ENCODE measurements at regions not wholly inside any gene's neighbourhood (a gene's known extent, or its start where the extent isn't known, plus 50 kb on each side); places are given as distances from the start of the nearest gene placed in this dataset.

- Histone ChIP-seq H3K79me2 (ENCODE audit: control insufficient read depth, low read length) (no peaks in the 10 kb centered on the region), H3K4me1 (ENCODE audit: control insufficient read depth, low read length) (no peaks in the 10 kb centered on the region), H3K4me3 (ENCODE audit: low read length) (no peak overlapping the region), H4K20me1 (ENCODE audit: control insufficient read depth, insufficient read depth, low read depth, low read length) (no peaks in the 10 kb centered on the region), H3K27ac (ENCODE audit: low read depth, low read length) (no peak overlapping the region), H3K4me2 (ENCODE audit: low read length) (no peak overlapping the region), H3K9me3 (ENCODE audit: control insufficient read depth, insufficient read depth, low read length) (no peaks in the 10 kb centered on the region), H3F3A (ENCODE audit: control insufficient read depth, insufficient read depth) (no peaks in the 10 kb centered on the region), H3K9me2 (replicated peaks; ENCODE audit: control insufficient read depth, low read length) (no peaks in the 10 kb centered on the region; the same call in 1 of the 2 replicates), H3K27me3 (ENCODE audit: control insufficient read depth, low read length) (no peaks in the 10 kb centered on the region), H3K36me3 (ENCODE audit: control insufficient read depth, low read length) (no peaks in the 10 kb centered on the region)
- TF ChIP-seq, protein P1, sequence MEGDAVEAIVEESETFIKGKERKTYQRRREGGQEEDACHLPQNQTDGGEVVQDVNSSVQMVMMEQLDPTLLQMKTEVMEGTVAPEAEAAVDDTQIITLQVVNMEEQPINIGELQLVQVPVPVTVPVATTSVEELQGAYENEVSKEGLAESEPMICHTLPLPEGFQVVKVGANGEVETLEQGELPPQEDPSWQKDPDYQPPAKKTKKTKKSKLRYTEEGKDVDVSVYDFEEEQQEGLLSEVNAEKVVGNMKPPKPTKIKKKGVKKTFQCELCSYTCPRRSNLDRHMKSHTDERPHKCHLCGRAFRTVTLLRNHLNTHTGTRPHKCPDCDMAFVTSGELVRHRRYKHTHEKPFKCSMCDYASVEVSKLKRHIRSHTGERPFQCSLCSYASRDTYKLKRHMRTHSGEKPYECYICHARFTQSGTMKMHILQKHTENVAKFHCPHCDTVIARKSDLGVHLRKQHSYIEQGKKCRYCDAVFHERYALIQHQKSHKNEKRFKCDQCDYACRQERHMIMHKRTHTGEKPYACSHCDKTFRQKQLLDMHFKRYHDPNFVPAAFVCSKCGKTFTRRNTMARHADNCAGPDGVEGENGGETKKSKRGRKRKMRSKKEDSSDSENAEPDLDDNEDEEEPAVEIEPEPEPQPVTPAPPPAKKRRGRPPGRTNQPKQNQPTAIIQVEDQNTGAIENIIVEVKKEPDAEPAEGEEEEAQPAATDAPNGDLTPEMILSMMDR (IDR thresholded peaks at IDR 0.05; ENCODE audit: low read depth, low read length, poor library complexity, severe bottlenecking), result no peak
- no peak for TF ChIP-seq EZH2phosphoT487 (IDR thresholded peaks at IDR 0.05; ENCODE audit: borderline replicate concordance, low read length)
These were observed 2689.2 kb downstream of the PCDH9 start for GRCh38 chr13:64540976-64541375.

GRCh38 chr13:64540468-64540867, 2689.7 kb downstream of the PCDH9 start:
- no peaks in the 10 kb centered on the region for H3K36me3 ChIP-seq (ENCODE audit: control insufficient read depth, low read length)
- H3K79me2 ChIP-seq (ENCODE audit: control insufficient read depth, low read length), result no peaks in the 10 kb centered on the region
- H3K27ac ChIP-seq (ENCODE audit: low read depth, low read length), result no peak overlapping the region
- no peaks in the 10 kb centered on the region; the same call in 1 of the 2 replicates for H3K9me2 ChIP-seq (replicated peaks; ENCODE audit: control insufficient read depth, low read length)
- H3K4me2 ChIP-seq (ENCODE audit: low read length), result no peak overlapping the region
- H3K9me3 ChIP-seq (ENCODE audit: control insufficient read depth, insufficient read depth, low read length), result no peaks in the 10 kb centered on the region
- H3K4me1 ChIP-seq (ENCODE audit: control insufficient read depth, low read length), result no peaks in the 10 kb centered on the region
- no peaks in the 10 kb centered on the region for H3F3A ChIP-seq (ENCODE audit: control insufficient read depth, insufficient read depth)
- H3K27me3 ChIP-seq (ENCODE audit: control insufficient read depth, low read length), result no peaks in the 10 kb centered on the region
- no peak for TF ChIP-seq EZH2phosphoT487 (IDR thresholded peaks at IDR 0.05; ENCODE audit: borderline replicate concordance, low read length)
- TF ChIP-seq, protein P1 (IDR thresholded peaks at IDR 0.05; ENCODE audit: low read depth, low read length, poor library complexity, severe bottlenecking), result no peak
- H3K4me3 ChIP-seq (ENCODE audit: low read length), result no peak overlapping the region
- H4K20me1 ChIP-seq (ENCODE audit: control insufficient read depth, insufficient read depth, low read depth, low read length), result no peaks in the 10 kb centered on the region

- Histone ChIP-seq H3K27me3 (ENCODE audit: control insufficient read depth, low read length) (no peaks in the 10 kb centered on the region), H3K9me3 (ENCODE audit: control insufficient read depth, insufficient read depth, low read length) (no peaks in the 10 kb centered on the region), H3F3A (ENCODE audit: control insufficient read depth, insufficient read depth) (no peaks in the 10 kb centered on the region), H3K27ac (ENCODE audit: low read depth, low read length) (no peak overlapping the region), H3K4me1 (ENCODE audit: control insufficient read depth, low read length) (no peaks in the 10 kb centered on the region), H3K9me2 (replicated peaks; ENCODE audit: control insufficient read depth, low read length) (no peaks in the 10 kb centered on the region; the same call in 1 of the 2 replicates), H3K4me2 (ENCODE audit: low read length) (no peak overlapping the region), H3K36me3 (ENCODE audit: control insufficient read depth, low read length) (no peaks in the 10 kb centered on the region), H3K79me2 (ENCODE audit: control insufficient read depth, low read length) (no peaks in the 10 kb centered on the region), H3K4me3 (ENCODE audit: low read length) (no peak overlapping the region), H4K20me1 (ENCODE audit: control insufficient read depth, insufficient read depth, low read depth, low read length) (no peaks in the 10 kb centered on the region)
- TF ChIP-seq EZH2phosphoT487 (IDR thresholded peaks at IDR 0.05; ENCODE audit: borderline replicate concordance, low read length), result no peak
- TF ChIP-seq, protein P1 (IDR thresholded peaks at IDR 0.05; ENCODE audit: low read depth, low read length, poor library complexity, severe bottlenecking), result no peak
These were observed 2691.4 kb downstream of the PCDH9 start for GRCh38 chr13:64538711-64539110.
